ENCODE measurements at regions not wholly inside any gene's neighbourhood (a gene's known extent, or its start where the extent isn't known, plus 50 kb on each side); places are given as distances from the start of the nearest gene placed in this dataset.
A peak's percentile ranks its signal among the peaks of the same experiment; 100 is the strongest.
"Not testable (repeated sequence)": the region's sequence is repeated elsewhere in the genome, so short reads cannot be mapped to it uniquely, and the experiment has no call there.

DNA sequence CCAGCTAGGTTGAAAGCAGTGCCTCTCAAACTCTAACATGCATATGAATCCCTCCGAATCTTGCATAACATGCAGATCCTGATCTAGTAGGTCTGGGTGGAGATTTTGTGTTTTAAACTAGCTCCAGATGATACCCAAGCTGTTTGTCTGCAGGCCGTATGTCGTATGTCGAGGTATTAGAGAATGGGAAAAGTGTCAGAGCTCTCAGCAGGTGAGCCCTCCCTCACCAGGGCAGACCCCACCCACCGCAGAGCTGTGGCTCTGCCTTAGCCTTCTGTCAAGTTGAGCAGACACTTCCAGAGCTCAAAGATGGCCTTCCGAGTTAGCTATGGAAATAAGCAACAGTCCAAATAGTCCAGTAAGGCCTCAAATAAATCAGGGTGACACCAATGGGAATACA is 83.2 kb upstream of the MAP3K1 start:
- no peak for DNase-seq (ENCODE audit: low read depth)
- H3K4me3 ChIP-seq (ENCODE audit: low read length): no peak overlapping the region
- TF ChIP-seq, protein P1, sequence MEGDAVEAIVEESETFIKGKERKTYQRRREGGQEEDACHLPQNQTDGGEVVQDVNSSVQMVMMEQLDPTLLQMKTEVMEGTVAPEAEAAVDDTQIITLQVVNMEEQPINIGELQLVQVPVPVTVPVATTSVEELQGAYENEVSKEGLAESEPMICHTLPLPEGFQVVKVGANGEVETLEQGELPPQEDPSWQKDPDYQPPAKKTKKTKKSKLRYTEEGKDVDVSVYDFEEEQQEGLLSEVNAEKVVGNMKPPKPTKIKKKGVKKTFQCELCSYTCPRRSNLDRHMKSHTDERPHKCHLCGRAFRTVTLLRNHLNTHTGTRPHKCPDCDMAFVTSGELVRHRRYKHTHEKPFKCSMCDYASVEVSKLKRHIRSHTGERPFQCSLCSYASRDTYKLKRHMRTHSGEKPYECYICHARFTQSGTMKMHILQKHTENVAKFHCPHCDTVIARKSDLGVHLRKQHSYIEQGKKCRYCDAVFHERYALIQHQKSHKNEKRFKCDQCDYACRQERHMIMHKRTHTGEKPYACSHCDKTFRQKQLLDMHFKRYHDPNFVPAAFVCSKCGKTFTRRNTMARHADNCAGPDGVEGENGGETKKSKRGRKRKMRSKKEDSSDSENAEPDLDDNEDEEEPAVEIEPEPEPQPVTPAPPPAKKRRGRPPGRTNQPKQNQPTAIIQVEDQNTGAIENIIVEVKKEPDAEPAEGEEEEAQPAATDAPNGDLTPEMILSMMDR (IDR thresholded peaks at IDR 0.05; ENCODE audit: insufficient read depth, low read depth, low read length, missing control alignments): no peak

DNA sequence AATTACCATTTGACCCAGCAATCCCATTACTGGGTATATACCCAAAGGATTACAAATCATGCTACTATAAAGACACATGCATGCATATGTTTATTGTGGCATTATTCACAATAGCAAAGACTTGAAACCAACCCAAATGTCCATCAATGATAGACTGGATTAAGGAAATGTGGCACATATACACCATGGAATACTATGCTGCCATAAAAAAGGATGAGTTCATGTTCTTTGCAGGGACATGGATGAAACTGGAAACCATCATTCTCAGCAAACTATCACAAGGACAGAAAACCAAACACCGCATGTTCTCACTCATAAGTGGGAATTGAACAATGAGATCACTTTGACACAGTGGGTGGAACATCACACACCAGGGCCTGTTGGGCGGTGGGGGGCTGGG is 83.9 kb upstream of the MAP3K1 start:
- not testable (repeated sequence) for DNase-seq (ENCODE audit: low read depth); H3K4me3 ChIP-seq (ENCODE audit: low read length)

DNA sequence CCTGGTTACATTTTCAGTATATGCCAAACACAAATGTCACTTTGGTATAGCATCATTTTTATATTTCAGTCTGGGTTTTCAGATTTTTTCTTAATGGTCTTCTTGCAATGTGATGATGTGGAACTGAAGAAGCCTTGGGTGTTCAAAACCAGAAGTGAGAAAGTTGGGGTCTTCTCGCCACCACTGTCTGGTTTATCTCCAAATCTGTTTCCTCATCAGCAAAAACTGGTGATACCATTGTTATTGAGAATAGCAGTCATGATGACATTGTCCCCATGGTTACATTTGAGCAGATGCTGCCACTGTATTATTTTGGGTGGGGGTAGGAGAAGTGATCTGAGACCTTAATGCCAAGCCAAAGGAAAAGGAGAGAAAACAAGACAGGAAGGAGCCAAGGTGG is 85.9 kb upstream of the MAP3K1 start:
- no peak overlapping the region for H3K4me3 ChIP-seq (ENCODE audit: low read length)
- TF ChIP-seq, protein P1 (IDR thresholded peaks at IDR 0.05; ENCODE audit: insufficient read depth, low read depth, low read length, missing control alignments): no peak
- no peak for DNase-seq (ENCODE audit: low read depth)

DNA sequence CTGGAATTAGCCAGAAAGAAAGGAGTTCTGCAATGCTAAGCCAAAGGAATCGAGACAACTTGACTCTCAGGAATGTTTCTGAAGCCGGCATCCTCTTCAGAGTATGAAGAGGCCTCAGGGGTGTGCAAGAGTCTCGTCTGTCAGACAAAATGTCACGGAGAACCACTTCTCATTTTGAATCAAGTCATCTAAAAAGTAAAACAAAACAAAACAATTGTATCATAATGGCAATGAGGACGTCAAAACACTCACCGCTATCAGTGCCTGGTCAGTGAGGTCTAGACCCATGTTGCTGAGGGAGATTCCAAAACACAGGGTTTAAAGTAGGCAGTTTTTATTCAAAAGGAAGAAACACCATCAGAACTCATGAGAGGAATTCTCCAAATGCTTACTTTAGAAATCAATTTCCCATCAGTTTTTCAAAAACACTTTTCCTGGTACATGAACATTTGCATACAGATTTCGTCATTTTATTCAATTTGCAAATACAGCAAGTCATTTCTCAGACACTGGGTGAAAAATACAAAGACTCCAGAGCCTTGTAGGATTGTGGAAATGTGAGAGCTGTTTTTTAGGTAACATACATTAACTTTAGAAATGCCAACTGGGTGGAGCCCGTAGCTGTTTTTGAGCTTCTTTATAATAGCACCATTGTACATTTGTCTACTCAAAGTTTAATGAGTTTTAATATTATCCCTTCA is 89.5 kb upstream of the MAP3K1 start:
- no peak overlapping the region for H3K4me3 ChIP-seq (ENCODE audit: low read length)
- no peak for DNase-seq (ENCODE audit: low read depth)
- TF ChIP-seq, protein P1 (IDR thresholded peaks at IDR 0.05; ENCODE audit: insufficient read depth, low read depth, low read length, missing control alignments): no peak

DNA sequence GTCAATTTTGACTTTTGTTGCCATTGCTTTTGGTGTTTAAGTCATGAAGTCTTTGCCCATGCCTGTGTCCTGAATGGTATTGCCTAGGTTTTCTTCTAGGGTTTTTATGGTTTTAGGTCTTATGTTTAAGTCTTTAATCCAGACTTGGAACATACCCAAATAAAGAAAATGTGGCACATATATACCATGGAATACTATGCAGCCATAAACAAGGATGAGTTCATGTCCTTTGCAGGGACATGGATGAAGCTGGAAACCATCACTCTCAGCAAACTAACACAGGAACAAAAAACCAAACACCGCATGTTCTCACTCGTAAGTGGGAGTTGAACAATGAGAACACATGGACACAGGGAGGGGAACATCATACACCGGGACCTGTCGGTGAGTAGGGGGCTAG is 90.5 kb upstream of the MAP3K1 start:
- not testable (repeated sequence) for DNase-seq (ENCODE audit: low read depth); H3K4me3 ChIP-seq (ENCODE audit: low read length)

DNA sequence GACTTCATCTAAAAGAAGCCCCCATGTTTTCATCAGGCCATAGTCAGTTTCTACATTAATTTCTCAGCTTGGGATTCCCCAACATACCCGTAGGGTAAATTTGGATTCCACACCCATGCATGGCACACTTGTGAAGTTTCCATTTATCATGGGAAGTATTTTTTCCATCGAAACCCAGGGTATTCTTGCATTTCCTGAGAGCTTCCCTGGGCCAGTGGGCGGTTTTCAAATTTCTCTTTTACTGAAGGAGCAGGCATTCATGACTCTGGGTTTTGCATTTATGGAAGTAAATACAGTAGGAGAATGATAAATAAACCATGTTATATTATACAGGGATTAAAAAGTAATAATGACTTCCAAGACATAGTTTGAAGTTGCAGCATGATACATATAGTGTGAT is 93.0 kb upstream of the MAP3K1 start:
- no peak overlapping the region for H3K4me3 ChIP-seq (ENCODE audit: low read length)
- TF ChIP-seq, protein P1 (IDR thresholded peaks at IDR 0.05; ENCODE audit: insufficient read depth, low read depth, low read length, missing control alignments): no peak
- DNase-seq (ENCODE audit: low read depth): no peak

DNA sequence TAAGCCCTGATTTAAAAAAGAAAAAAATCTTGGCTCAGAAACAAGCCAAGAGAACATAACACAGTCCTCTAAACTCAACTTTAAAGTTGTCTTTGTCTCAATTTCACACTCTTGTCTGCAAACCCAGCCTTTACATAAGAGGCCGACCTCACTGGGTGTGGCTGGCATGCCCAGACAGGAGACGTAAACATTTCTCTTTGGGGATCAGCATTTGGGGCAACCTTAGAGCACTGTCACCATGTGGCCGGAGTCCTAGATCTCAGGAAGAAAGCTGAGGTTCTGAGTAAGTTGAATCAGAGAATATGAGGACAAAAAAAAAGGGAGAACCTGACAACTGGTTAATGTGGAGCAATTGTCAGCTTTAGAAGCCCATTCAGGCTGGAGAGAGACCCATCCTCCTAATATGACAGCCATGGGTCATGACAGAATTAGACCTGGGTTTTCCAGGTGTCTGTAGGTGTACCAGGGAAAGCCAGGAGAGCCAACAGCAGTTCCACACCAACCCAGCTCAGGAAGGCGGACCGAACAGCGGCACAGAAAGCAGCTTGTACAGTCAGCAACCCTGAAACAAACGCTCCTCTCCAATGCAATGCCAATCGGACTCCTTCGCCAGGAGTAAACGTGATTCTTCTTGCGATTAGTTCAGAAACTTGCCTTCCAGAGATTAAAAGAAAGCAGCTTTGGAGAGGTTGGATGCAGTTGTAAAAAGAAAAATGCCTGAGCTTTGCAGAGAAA is 97.9 kb upstream of the MAP3K1 start:
- H3K4me3 ChIP-seq (ENCODE audit: low read length): peak overlapping the region; percentile 16

More for the DNA sequence above, 97.9 kb upstream of the MAP3K1 start:
- TF ChIP-seq, protein P1 (IDR thresholded peaks at IDR 0.05; ENCODE audit: insufficient read depth, low read depth, low read length, missing control alignments): no peak
- DNase-seq (ENCODE audit: low read depth): peak; percentile 85

All from epithelial cell of esophagus (primary cell).